SK-N-SH (cell line): ENCODE measurements at regions not wholly inside any gene's neighbourhood (a gene's known extent, or its start where the extent isn't known, plus 50 kb on each side); places are given as distances from the start of the nearest gene placed in this dataset.

Source experiments
- JUND ChIP-seq: IDR thresholded peaks from 2 replicates; pipeline ENCODE4 v1.4.0; 2012
- TF ChIP-seq, protein P1 (sequence below): fragments of 200-600 bp; sonication (generic); IDR thresholded peaks from 2 replicates; pipeline ENCODE4 v1.6.1; 2017; ENCODE audit warnings: antibody characterized with exemption, mild to moderate bottlenecking, moderate library complexity

DNA sequence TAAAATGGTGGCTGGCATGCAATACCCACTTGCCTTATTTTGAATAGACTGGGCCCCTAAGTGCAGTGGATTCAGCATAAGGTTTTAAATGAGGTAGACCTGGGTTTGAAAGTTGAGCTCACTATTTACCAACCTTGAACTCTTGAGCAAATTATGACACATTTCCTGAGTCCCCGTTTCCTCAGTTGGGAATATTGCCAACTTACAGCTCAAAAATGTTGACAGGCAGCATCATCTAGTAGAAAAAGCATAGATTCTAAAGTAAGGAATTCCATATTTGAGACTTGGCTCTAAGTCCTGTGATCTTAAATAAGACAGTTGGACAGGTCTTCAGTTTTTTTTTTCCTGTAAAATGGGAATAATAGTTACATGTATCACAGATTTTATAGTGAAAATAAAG, 305.5 kb downstream of the ACTR3B start:
- TF ChIP-seq, protein P1, sequence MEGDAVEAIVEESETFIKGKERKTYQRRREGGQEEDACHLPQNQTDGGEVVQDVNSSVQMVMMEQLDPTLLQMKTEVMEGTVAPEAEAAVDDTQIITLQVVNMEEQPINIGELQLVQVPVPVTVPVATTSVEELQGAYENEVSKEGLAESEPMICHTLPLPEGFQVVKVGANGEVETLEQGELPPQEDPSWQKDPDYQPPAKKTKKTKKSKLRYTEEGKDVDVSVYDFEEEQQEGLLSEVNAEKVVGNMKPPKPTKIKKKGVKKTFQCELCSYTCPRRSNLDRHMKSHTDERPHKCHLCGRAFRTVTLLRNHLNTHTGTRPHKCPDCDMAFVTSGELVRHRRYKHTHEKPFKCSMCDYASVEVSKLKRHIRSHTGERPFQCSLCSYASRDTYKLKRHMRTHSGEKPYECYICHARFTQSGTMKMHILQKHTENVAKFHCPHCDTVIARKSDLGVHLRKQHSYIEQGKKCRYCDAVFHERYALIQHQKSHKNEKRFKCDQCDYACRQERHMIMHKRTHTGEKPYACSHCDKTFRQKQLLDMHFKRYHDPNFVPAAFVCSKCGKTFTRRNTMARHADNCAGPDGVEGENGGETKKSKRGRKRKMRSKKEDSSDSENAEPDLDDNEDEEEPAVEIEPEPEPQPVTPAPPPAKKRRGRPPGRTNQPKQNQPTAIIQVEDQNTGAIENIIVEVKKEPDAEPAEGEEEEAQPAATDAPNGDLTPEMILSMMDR, result no peak
- TF ChIP-seq JUND, result no peak
